ENCODE measurements at regions not wholly inside any gene's neighbourhood (a gene's known extent, or its start where the extent isn't known, plus 50 kb on each side); places are given as distances from the start of the nearest gene placed in this dataset.

GRCh38 chr10:3494131-3494837 is 290.7 kb downstream of the KLF6 start:
- no peaks in the 10 kb centered on the region for H3K9me3 ChIP-seq (ENCODE audit: control insufficient read depth, insufficient read depth, low read length)
- H2AFZ ChIP-seq (replicated peaks; ENCODE audit: low read length, poor library complexity): peak overlapping the region; percentile 64
- peak overlapping the region in 1 of 2 experiments; percentile 42; a peak in 1 of 4 replicates for H4K8ac ChIP-seq (ENCODE audit: low read depth in 2 of 2, low read length in 2 of 2)
- no peaks in the 10 kb centered on the region for H3K36me3 ChIP-seq (ENCODE audit: control insufficient read depth, insufficient read depth, low read length)
- no peak overlapping the region for H3K23ac ChIP-seq (ENCODE audit: low read depth, low read length)
- peak overlapping the region; percentile 59 for H3K4ac ChIP-seq (ENCODE audit: low read depth, low read length)
- no peak overlapping the region for H3K4me3 ChIP-seq (ENCODE audit: insufficient read depth, low read depth, low read length)
- ChIA-PET CTCF (no interaction called here), POLR2A (ENCODE audit: unreplicated experiment) (no interaction called here)
- intact Hi-C loops (cut with micrococcal nuclease): no loop called here
- ATAC-seq (ENCODE audit: low read depth) (no peak), DNase-seq (peak; percentile 18)
- H4K5ac ChIP-seq (ENCODE audit: low read depth, low read length): no peak overlapping the region
- H3K9me1 ChIP-seq (ENCODE audit: insufficient read depth, low read length): peaks cover 3% of the 10 kb centered on the region; the same call in 1 of the 2 replicates
- WGBS, 2 experiments (ENCODE audit: extremely low coverage in 2 of 2, insufficient read length in 1 of 2): 86% methylated on average over 11 of the region's 22 CpGs; no CpG with 5 or more reads in 1 of the 2 experiments
- peak overlapping the region; percentile 37; the same call in 1 of the 2 replicates for H2BK20ac ChIP-seq (ENCODE audit: low read depth, low read length)
- dilution Hi-C loops (cut with HindIII; ENCODE audit: low sequenced_read_pairs, unreplicated experiment): no loop called here
- H3K27ac ChIP-seq (ENCODE audit: insufficient read depth, low read length): no peak overlapping the region
- H3K79me1 ChIP-seq (ENCODE audit: low read depth in 1 of 2, low read length in 2 of 2): no peaks in the 10 kb centered on the region
- H3K4me1 ChIP-seq (ENCODE audit: control insufficient read depth, insufficient read depth, low read length): no peaks in the 10 kb centered on the region; the same call in 1 of the 2 replicates
- in situ Hi-C loops (cut with MboI; ENCODE audit: low sequenced_read_pairs): no loop called here
- H4K20me1 ChIP-seq (ENCODE audit: insufficient read depth, low read length): no peaks in the 10 kb centered on the region
- H3K56ac ChIP-seq (ENCODE audit: extremely low read depth, insufficient read depth, low read length): no peak overlapping the region
- H2AK5ac ChIP-seq (ENCODE audit: low read depth, low read length): peak overlapping the region; percentile 61
- BruUV-seq (replicated peaks): no TSS peak
- H3K4me2 ChIP-seq (ENCODE audit: low read depth, low read length): no peak overlapping the region
- no peak overlapping the region for H4K91ac ChIP-seq (ENCODE audit: insufficient read depth, low read depth, low read length)
- H2BK120ac ChIP-seq (ENCODE audit: low read depth, low read length): peak overlapping the region; percentile 34; the same call in 1 of the 2 replicates
- H2BK15ac ChIP-seq (ENCODE audit: low read depth, low read length): peak overlapping the region; percentile 74; the same call in 1 of the 3 replicates
- peak overlapping the region; percentile 13; the same call in 1 of the 2 replicates for H3K18ac ChIP-seq (ENCODE audit: low read depth, low read length)
- peak overlapping the region; percentile 80 for H2AK9ac ChIP-seq (replicated peaks; ENCODE audit: low read depth, low read length, poor library complexity)
- no peaks in the 10 kb centered on the region for H3K27me3 ChIP-seq (ENCODE audit: control insufficient read depth, insufficient read depth, low read length)
- H3K9ac ChIP-seq (ENCODE audit: low read depth, low read length): no peak overlapping the region
- TF ChIP-seq SMC3 (IDR thresholded peaks at IDR 0.05; ENCODE audit: low read depth, low read length) (no peak), MAZ (IDR thresholded peaks at IDR 0.05; ENCODE audit: borderline replicate concordance, low read depth, low read length) (no peak), MAFK (IDR thresholded peaks at IDR 0.05; ENCODE audit: low read depth, low read length) (no peak), POLR2A (IDR thresholded peaks at IDR 0.05; ENCODE audit: low read depth, low read length) (no peak), CHD1 (IDR thresholded peaks at IDR 0.05; ENCODE audit: low read depth, low read length) (no peak), RAD21 (IDR thresholded peaks at IDR 0.05; ENCODE audit: low read length) (no peak), RCOR1 (IDR thresholded peaks at IDR 0.05; ENCODE audit: insufficient replicate concordance, low read length) (no peak), USF2 (IDR thresholded peaks at IDR 0.05; ENCODE audit: low read depth, low read length) (no peak), CEBPB (IDR thresholded peaks at IDR 0.05; ENCODE audit: low read depth, low read length) (no peak), MXI1 (IDR thresholded peaks at IDR 0.05; ENCODE audit: borderline replicate concordance, low read depth, low read length) (no peak)
- TF ChIP-seq, protein P1, sequence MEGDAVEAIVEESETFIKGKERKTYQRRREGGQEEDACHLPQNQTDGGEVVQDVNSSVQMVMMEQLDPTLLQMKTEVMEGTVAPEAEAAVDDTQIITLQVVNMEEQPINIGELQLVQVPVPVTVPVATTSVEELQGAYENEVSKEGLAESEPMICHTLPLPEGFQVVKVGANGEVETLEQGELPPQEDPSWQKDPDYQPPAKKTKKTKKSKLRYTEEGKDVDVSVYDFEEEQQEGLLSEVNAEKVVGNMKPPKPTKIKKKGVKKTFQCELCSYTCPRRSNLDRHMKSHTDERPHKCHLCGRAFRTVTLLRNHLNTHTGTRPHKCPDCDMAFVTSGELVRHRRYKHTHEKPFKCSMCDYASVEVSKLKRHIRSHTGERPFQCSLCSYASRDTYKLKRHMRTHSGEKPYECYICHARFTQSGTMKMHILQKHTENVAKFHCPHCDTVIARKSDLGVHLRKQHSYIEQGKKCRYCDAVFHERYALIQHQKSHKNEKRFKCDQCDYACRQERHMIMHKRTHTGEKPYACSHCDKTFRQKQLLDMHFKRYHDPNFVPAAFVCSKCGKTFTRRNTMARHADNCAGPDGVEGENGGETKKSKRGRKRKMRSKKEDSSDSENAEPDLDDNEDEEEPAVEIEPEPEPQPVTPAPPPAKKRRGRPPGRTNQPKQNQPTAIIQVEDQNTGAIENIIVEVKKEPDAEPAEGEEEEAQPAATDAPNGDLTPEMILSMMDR (conservative IDR thresholded peaks at IDR 0.05; ENCODE audit: low read depth, low read length): no peak
- peak overlapping the region; percentile 70; the same call in 1 of the 2 replicates for H3K14ac ChIP-seq (replicated peaks; ENCODE audit: low read depth, low read length)
- H2BK5ac ChIP-seq (ENCODE audit: low read depth, low read length, poor library complexity, severe bottlenecking): no peak overlapping the region
